Endothelial cell of umbilical vein (primary cell): ENCODE measurements at regions not wholly inside any gene's neighbourhood (a gene's known extent, or its start where the extent isn't known, plus 50 kb on each side); places are given as distances from the start of the nearest gene placed in this dataset.

Experiments
- MYC ChIP-seq: IDR thresholded peaks from one replicate; pipeline ENCODE4 v1.6.1; 2011; ENCODE audit warnings: mild to moderate bottlenecking, low read depth, low read length
- POLR2A ChIP-seq: IDR thresholded peaks from 2 replicates; pipeline ENCODE4 v1.6.1; 2012; ENCODE audit warnings: low read depth, mild to moderate bottlenecking, control low read depth, low read length
- POLR2AphosphoS5 ChIP-seq: IDR thresholded peaks from 2 replicates; pipeline ENCODE4 v1.6.1; 2012; ENCODE audit warnings: low read depth, mild to moderate bottlenecking, control low read depth, low read length, moderate library complexity; ENCODE audit not compliant: insufficient read depth

GRCh38 chr14:44795725-44796124 is 166.0 kb downstream of the KLHL28 start:
- TF ChIP-seq POLR2A (no peak), POLR2AphosphoS5 (no peak), MYC (no peak)
